CD14-positive monocyte (primary cell): ENCODE measurements at regions not wholly inside any gene's neighbourhood (a gene's known extent, or its start where the extent isn't known, plus 50 kb on each side); places are given as distances from the start of the nearest gene placed in this dataset.
"Not testable (repeated sequence)": the region's sequence is repeated elsewhere in the genome, so short reads cannot be mapped to it uniquely, and the experiment has no call there.

Experiments
- DNase-seq, 3 donors: peaks; one replicate each; pipeline ENCODE4 v3.0.0-alpha.2; 2011 to 2022
- H2AFZ ChIP-seq: 2 replicates; pipeline ENCODE4 v1.6.0; 2012; ENCODE audit warnings: mild to moderate bottlenecking, low read depth, low read length, inconsistent platforms; ENCODE audit not compliant: insufficient read depth, poor library complexity, severe bottlenecking
- H3K27ac ChIP-seq, 2 donors: 1 replicate in 1 of 2; 2 replicates in 1 of 2; pipeline ENCODE4 v1.5.1; 2012 to 2013; ENCODE audit warnings: low read length in 2 of 2, control low read depth in 1 of 2, inconsistent platforms in 1 of 2, low read depth in 1 of 2, mild to moderate bottlenecking in 1 of 2
- H3K27me3 ChIP-seq, 2 donors: one replicate each; pipeline versions ENCODE4 v1.6.0 to v1.6.1; 2011 to 2013; ENCODE audit warnings: low read length in 2 of 2; ENCODE audit not compliant: control insufficient read depth in 2 of 2, insufficient read depth in 2 of 2
- H3K36me3 ChIP-seq, 2 donors: replicated peaks in 1 of 2; 1 replicate in 1 of 2; 2 replicates in 1 of 2; pipeline versions ENCODE4 v1.5.1 to v1.6.1; 2012 to 2013; ENCODE audit warnings: low read length in 2 of 2, control low read depth in 1 of 2, inconsistent platforms in 1 of 2, mild to moderate bottlenecking in 1 of 2; ENCODE audit not compliant: insufficient read depth in 2 of 2, control insufficient read depth in 1 of 2
- H3K4me1 ChIP-seq, 2 donors: 1 replicate in 1 of 2; 2 replicates in 1 of 2; pipeline versions ENCODE4 v1.5.1 to v1.6.1; 2012 to 2013; ENCODE audit warnings: low read length in 2 of 2, control low read depth in 1 of 2, inconsistent platforms in 1 of 2, mild to moderate bottlenecking in 1 of 2, moderate library complexity in 1 of 2; ENCODE audit not compliant: insufficient read depth in 2 of 2, control insufficient read depth in 1 of 2
- H3K4me2 ChIP-seq: replicated peaks from 2 replicates; pipeline ENCODE3; 2012; ENCODE audit warnings: low read length, moderate library complexity, mild to moderate bottlenecking; ENCODE audit not compliant: poor library complexity, severe bottlenecking; ENCODE audit errors: extremely low read depth
- H3K4me3 ChIP-seq, 3 experiments: fragments of 200-600 bp in 1 of 3; sonication (generic) in 1 of 3; replicated peaks in 1 of 3; 1 replicate in 2 of 3; 2 replicates in 1 of 3; pipeline ENCODE4 v1.5.1; 2011 to 2013; ENCODE audit warnings: low read length in 3 of 3, mild to moderate bottlenecking in 3 of 3, control low read depth in 2 of 3, low read depth in 2 of 3, inconsistent platforms in 1 of 3, moderate library complexity in 1 of 3
- H3K79me2 ChIP-seq: 2 replicates; pipeline ENCODE4 v1.6.0; 2012; ENCODE audit warnings: mild to moderate bottlenecking, control low read depth, inconsistent platforms, low read length, moderate library complexity; ENCODE audit not compliant: insufficient read depth
- H3K9ac ChIP-seq: 2 replicates; pipeline ENCODE4 v1.6.0; 2017; ENCODE audit warnings: low read length, mild to moderate bottlenecking; ENCODE audit not compliant: insufficient read depth, poor library complexity, severe bottlenecking
- H3K9me3 ChIP-seq, 2 donors: replicated peaks in 1 of 2; 1 replicate in 1 of 2; 2 replicates in 1 of 2; pipeline versions ENCODE4 v1.5.1 to v1.6.1; 2012 to 2013; ENCODE audit warnings: low read length in 2 of 2, control low read depth in 1 of 2; ENCODE audit not compliant: control insufficient read depth in 1 of 2, insufficient read depth in 1 of 2
- H4K20me1 ChIP-seq: 2 replicates; pipeline ENCODE4 v1.6.0; 2012; ENCODE audit warnings: mild to moderate bottlenecking, low read length, control low read depth, moderate library complexity; ENCODE audit not compliant: insufficient read depth
- H3K27ac Mint-ChIP-seq, 7 donors: one replicate each; pipeline ENCODE4 v1.8.0; 2020; ENCODE audit warnings: mild to moderate bottlenecking in 7 of 7, mixed read lengths in 7 of 7, moderate library complexity in 6 of 7, inconsistent platforms in 2 of 7
- H3K27me3 Mint-ChIP-seq, 3 donors: one replicate each; pipeline ENCODE4 v1.8.0; 2021 to 2022; ENCODE audit warnings: low read depth in 3 of 3, mild to moderate bottlenecking in 3 of 3, mixed read lengths in 3 of 3, moderate library complexity in 3 of 3, inconsistent platforms in 1 of 3
- H3K36me3 Mint-ChIP-seq, 2 donors: one replicate each; pipeline ENCODE4 v1.8.0; 2020; ENCODE audit warnings: mixed read lengths in 2 of 2, inconsistent platforms in 1 of 2, mild to moderate bottlenecking in 1 of 2
- H3K4me1 Mint-ChIP-seq: one replicate; pipeline ENCODE4 v1.8.0; 2020; ENCODE audit warnings: mild to moderate bottlenecking, mixed read lengths
- H3K4me3 Mint-ChIP-seq, 2 donors: one replicate each; pipeline ENCODE4 v1.8.0; 2020; ENCODE audit warnings: mild to moderate bottlenecking in 2 of 2, mixed read lengths in 2 of 2, moderate library complexity in 1 of 2
- H3K9me3 Mint-ChIP-seq, 7 donors: one replicate each; pipeline ENCODE4 v1.8.0; 2020 to 2022; ENCODE audit warnings: mixed read lengths in 7 of 7, mild to moderate bottlenecking in 6 of 7, moderate library complexity in 6 of 7, inconsistent platforms in 2 of 7
- WGBS: methylation state at CpG from one replicate; pipeline ENCODE4 v1.1.5; 2013; ENCODE audit warnings: missing lambda C conversion rate; ENCODE audit not compliant: insufficient coverage; 5-methylcytosine and 5-hydroxymethylcytosine counted together
- intact Hi-C, 2 donors: fragments of 100-400 bp; cut with micrococcal nuclease; formaldehyde crosslinking; loops; one replicate each; pipeline versions ENCODE4 v1.15.0 to v1.15.1; 2023

DNA sequence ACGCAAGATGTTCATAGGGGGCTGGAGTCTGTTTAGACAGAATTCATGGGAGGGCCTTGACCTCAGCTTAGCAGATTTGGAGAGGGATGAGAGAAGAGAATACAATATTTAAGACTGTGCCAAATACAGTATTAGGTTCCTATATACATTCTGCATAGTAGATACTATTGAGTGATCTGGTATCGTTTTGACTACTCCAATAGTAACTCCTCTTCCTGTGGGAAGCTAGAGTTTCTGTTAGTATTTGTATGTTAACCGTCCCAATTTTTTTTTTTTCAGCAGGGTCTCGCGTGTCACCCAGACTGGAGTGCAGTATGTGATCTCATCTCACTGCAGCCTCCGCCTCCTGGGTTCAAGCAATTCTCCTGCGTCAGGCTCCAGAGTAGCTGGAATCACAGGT is 65.2 kb upstream of the FAM153A start:
- H3K4me2 ChIP-seq, H3K27ac ChIP-seq, H3K27me3 ChIP-seq, H3K9me3 ChIP-seq, intact Hi-C loops, H3K4me3 Mint-ChIP-seq, H3K9ac ChIP-seq, DNase-seq, H3K9me3 Mint-ChIP-seq, H3K36me3 Mint-ChIP-seq, H3K36me3 ChIP-seq, H3K27ac Mint-ChIP-seq, H3K4me1 Mint-ChIP-seq, H2AFZ ChIP-seq, H3K27me3 Mint-ChIP-seq, H3K4me3 ChIP-seq, H4K20me1 ChIP-seq, H3K4me1 ChIP-seq, H3K79me2 ChIP-seq: not testable (repeated sequence)
- no CpG with 5 or more reads among the region's 7 CpGs for WGBS

DNA sequence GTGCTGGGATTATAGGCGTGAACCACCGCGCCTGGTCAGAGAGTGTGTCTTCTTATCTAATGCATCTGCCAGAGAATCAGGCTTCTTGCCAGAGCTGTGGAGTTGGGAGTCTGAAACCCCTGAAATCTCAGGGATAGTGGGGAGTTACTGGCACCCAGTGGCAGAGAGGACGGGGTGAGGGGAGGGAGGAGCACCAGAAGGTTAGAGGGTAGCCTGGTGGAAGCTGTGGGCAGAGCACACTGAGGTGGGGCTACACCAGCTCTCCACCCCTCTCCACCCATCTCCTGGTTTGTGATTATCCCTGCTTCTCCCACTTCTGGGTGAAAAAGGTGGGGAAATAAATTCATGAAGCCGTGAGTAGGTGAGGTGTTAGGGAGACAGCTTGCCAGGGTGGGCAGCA is 63.9 kb upstream of the FAM153A start:
- H3K27ac ChIP-seq, result not testable (repeated sequence)

GRCh38 chr5:177845906-177846305 is 63.2 kb upstream of the FAM153A start:
- H3K9me3 ChIP-seq, H3K4me1 Mint-ChIP-seq, H3K27ac Mint-ChIP-seq, H2AFZ ChIP-seq, H3K27ac ChIP-seq, intact Hi-C loops, H3K36me3 ChIP-seq, H4K20me1 ChIP-seq, H3K9me3 Mint-ChIP-seq, H3K4me3 Mint-ChIP-seq, H3K4me2 ChIP-seq, H3K4me3 ChIP-seq, H3K79me2 ChIP-seq, H3K27me3 Mint-ChIP-seq, H3K4me1 ChIP-seq, H3K27me3 ChIP-seq, H3K36me3 Mint-ChIP-seq, DNase-seq, H3K9ac ChIP-seq: not testable (repeated sequence)
- 100% methylated on average over 1 of the region's 4 CpGs for WGBS

More for the DNA sequence above, 63.9 kb upstream of the FAM153A start:
- H3K36me3 Mint-ChIP-seq, H4K20me1 ChIP-seq, H3K9me3 ChIP-seq, H3K4me3 Mint-ChIP-seq, DNase-seq, H3K4me1 ChIP-seq, H3K9ac ChIP-seq, intact Hi-C loops, H3K36me3 ChIP-seq, H3K4me3 ChIP-seq, H3K9me3 Mint-ChIP-seq, H3K27me3 ChIP-seq, H3K4me1 Mint-ChIP-seq, H3K79me2 ChIP-seq, H2AFZ ChIP-seq, H3K4me2 ChIP-seq, H3K27me3 Mint-ChIP-seq, H3K27ac Mint-ChIP-seq: not testable (repeated sequence)
- WGBS, result no CpG with 5 or more reads among the region's 5 CpGs

- not testable (repeated sequence) for DNase-seq, H3K27ac Mint-ChIP-seq
- H3K27me3 Mint-ChIP-seq, result peaks cover 0 to 10% (median 9%) of the 10 kb centered on the region in 3 donors
Measured at GRCh38 chr5:177836191-177836590, 53.5 kb upstream of the FAM153A start.

More at GRCh38 chr5:177836191-177836590, 53.5 kb upstream of the FAM153A start:
- H4K20me1 ChIP-seq, H3K79me2 ChIP-seq, H3K4me2 ChIP-seq, H3K4me1 Mint-ChIP-seq, H3K36me3 ChIP-seq, H2AFZ ChIP-seq, H3K36me3 Mint-ChIP-seq, H3K4me3 ChIP-seq, H3K9me3 ChIP-seq, H3K4me3 Mint-ChIP-seq, H3K27me3 ChIP-seq, H3K4me1 ChIP-seq, H3K27ac ChIP-seq, H3K9me3 Mint-ChIP-seq, intact Hi-C loops, H3K9ac ChIP-seq: not testable (repeated sequence)
- WGBS, result no CpG with 5 or more reads among the region's 5 CpGs
